GM19463 (cell line): ENCODE measurements at regions not wholly inside any gene's neighbourhood (a gene's known extent, or its start where the extent isn't known, plus 50 kb on each side); places are given as distances from the start of the nearest gene placed in this dataset.
"Not testable (repeated sequence)": the region's sequence is repeated elsewhere in the genome, so short reads cannot be mapped to it uniquely, and the experiment has no call there.

ENCODE experiments used
- ATAC-seq: cut with Tn5 transposase; IDR thresholded peaks from one replicate; pipeline ENCODE4 v1.9.1; 2021; ENCODE audit warnings: mild to moderate bottlenecking, moderate library complexity; ENCODE audit not compliant: unreplicated experiment

GRCh38 chr17:15802917-15803316 is 70.8 kb downstream of the TBC1D26 start:
- not testable (repeated sequence) for ATAC-seq

- not testable (repeated sequence) for ATAC-seq
Observed at GRCh38 chr17:15806825-15807224, 74.7 kb downstream of the TBC1D26 start.

GRCh38 chr17:15813388-15813787 is 81.3 kb downstream of the TBC1D26 start:
- not testable (repeated sequence) for ATAC-seq

- ATAC-seq, result not testable (repeated sequence)
Observed at GRCh38 chr17:15814003-15814402, 81.9 kb downstream of the TBC1D26 start.

- ATAC-seq, result not testable (repeated sequence)
Observed at GRCh38 chr17:15817861-15818260, 85.8 kb downstream of the TBC1D26 start.

GRCh38 chr17:15822280-15822679 is 90.2 kb downstream of the TBC1D26 start:
- ATAC-seq, result not testable (repeated sequence)

- ATAC-seq, result peak; percentile 34
Observed at GRCh38 chr17:15828727-15829314, 96.7 kb downstream of the TBC1D26 start.

GRCh38 chr17:15830221-15830620 is 98.1 kb downstream of the TBC1D26 start:
- ATAC-seq, result not testable (repeated sequence)

- ATAC-seq, result peak; percentile 92
Observed at GRCh38 chr17:15831182-15831581, 99.1 kb downstream of the TBC1D26 start.

- ATAC-seq, result not testable (repeated sequence)
Observed at GRCh38 chr17:15832921-15833480, 100.9 kb downstream of the TBC1D26 start.

- not testable (repeated sequence) for ATAC-seq
Observed at GRCh38 chr17:15833890-15834289, 101.8 kb downstream of the TBC1D26 start.

GRCh38 chr17:15835481-15835880 is 103.4 kb downstream of the TBC1D26 start:
- not testable (repeated sequence) for ATAC-seq

- not testable (repeated sequence) for ATAC-seq
Observed at GRCh38 chr17:15836249-15836982, 104.3 kb downstream of the TBC1D26 start.

GRCh38 chr17:15836991-15837390 is 104.9 kb downstream of the TBC1D26 start:
- ATAC-seq, result not testable (repeated sequence)

GRCh38 chr17:15847447-15848229 is 97.3 kb upstream of the ADORA2B start:
- ATAC-seq, result peak; percentile 72

- ATAC-seq, result not testable (repeated sequence)
Observed at GRCh38 chr17:15849054-15849453, 95.9 kb upstream of the ADORA2B start.

- ATAC-seq, result not testable (repeated sequence)
Observed at GRCh38 chr17:15850071-15850470, 94.9 kb upstream of the ADORA2B start.

GRCh38 chr17:15850687-15851086 is 94.2 kb upstream of the ADORA2B start:
- not testable (repeated sequence) for ATAC-seq

GRCh38 chr17:15852863-15853262 is 92.1 kb upstream of the ADORA2B start:
- ATAC-seq, result not testable (repeated sequence)

- ATAC-seq, result not testable (repeated sequence)
Observed at GRCh38 chr17:15856191-15856590, 88.7 kb upstream of the ADORA2B start.

- not testable (repeated sequence) for ATAC-seq
Observed at GRCh38 chr17:15856745-15857144, 88.2 kb upstream of the ADORA2B start.
